ENCODE measurements at regions not wholly inside any gene's neighbourhood (a gene's known extent, or its start where the extent isn't known, plus 50 kb on each side); places are given as distances from the start of the nearest gene placed in this dataset.

GRCh38 chr3:71924721-71925120, 139.8 kb upstream of the PROK2 start:
- TF ChIP-seq CTCF (conservative IDR thresholded peaks at IDR 0.05; ENCODE audit: low read depth, low read length) (no peak), EZH2 (IDR thresholded peaks at IDR 0.05; ENCODE audit: borderline replicate concordance, low read depth, low read length, poor library complexity, severe bottlenecking) (no peak)
